ENCODE measurements at regions not wholly inside any gene's neighbourhood (a gene's known extent, or its start where the extent isn't known, plus 50 kb on each side); places are given as distances from the start of the nearest gene placed in this dataset.

GRCh38 chr4:71648448-71648847 lies 135.4 kb downstream of the GC start:
- DNase-seq (ENCODE audit: extremely low read depth in 1 of 4, low spot score in 3 of 4), result no peak
- POLR2A ChIA-PET, result no interaction called here
- Histone ChIP-seq H3K4me1 (replicated peaks in 1 of 2; ENCODE audit: control insufficient read depth in 2 of 2, insufficient read depth in 2 of 2, low read length in 2 of 2) (no peaks in the 10 kb centered on the region), H3K36me3 (ENCODE audit: control insufficient read depth, insufficient read depth, low read length) (no peaks in the 10 kb centered on the region), H4K20me1 (replicated peaks; ENCODE audit: control insufficient read depth, insufficient read depth, low read length) (no peaks in the 10 kb centered on the region), H3K27me3 (ENCODE audit: control insufficient read depth in 2 of 2, insufficient read depth in 2 of 2, low read length in 2 of 2) (no peaks in the 10 kb centered on the region), H3K79me2 (ENCODE audit: control insufficient read depth, insufficient read depth, low read length) (no peaks in the 10 kb centered on the region), H3K9me3 (replicated peaks; ENCODE audit: control insufficient read depth, insufficient read depth, low read depth, low read length) (no peaks in the 10 kb centered on the region), H3K27ac (ENCODE audit: extremely low read depth, low read depth, low read length) (no peak overlapping the region), H3K9ac (ENCODE audit: insufficient read depth in 1 of 2, low read depth in 2 of 2, low read length in 2 of 2) (no peak overlapping the region), H3K9me1 (ENCODE audit: control insufficient read depth, insufficient read depth, low read length) (no peaks in the 10 kb centered on the region), H3K4me3 (no peak overlapping the region), H3K4me2 (ENCODE audit: insufficient read depth, low read length) (no peak overlapping the region), H2AFZ (ENCODE audit: low read depth, low read length) (no peak overlapping the region)
- 1% methylated on average over 5 of the region's 5 CpGs for WGBS (ENCODE audit: insufficient coverage, low coverage, missing lambda C conversion rate)
- in situ Hi-C loops (cut with MboI) (no loop called here), intact Hi-C loops (cut with micrococcal nuclease) (no loop called here)
- CTCF ChIA-PET (ENCODE audit: low intra/inter-chr PET ratio), result no interaction called here
- no TSS peak for BruUV-seq (replicated peaks)
- ATAC-seq, result no peak
- FAIRE-seq, result no peak
- no peak for TF ChIP-seq ZNF324 (CRISPR knock-in tag; IDR thresholded peaks at IDR 0.05)
- TF ChIP-seq ZNF639 (CRISPR knock-in tag; conservative IDR thresholded peaks at IDR 0.05 in 1 of 2, IDR thresholded peaks at IDR 0.05 in 1 of 2), result no peak
- TF ChIP-seq GATAD2A (IDR thresholded peaks at IDR 0.05), result no peak
- TF ChIP-seq ATF6 (CRISPR knock-in tag; IDR thresholded peaks at IDR 0.05), result no peak
- no peak for TF ChIP-seq STAT6 (CRISPR knock-in tag; IDR thresholded peaks at IDR 0.05)
